DOHH2 (cell line): ENCODE measurements at regions not wholly inside any gene's neighbourhood (a gene's known extent, or its start where the extent isn't known, plus 50 kb on each side); places are given as distances from the start of the nearest gene placed in this dataset.

Experiments used
- CTCF ChIP-seq: fragments of 200-600 bp; sonication (generic); IDR thresholded peaks from one replicate; pipeline ENCODE4 v1.5.1; 2014; ENCODE audit warnings: antibody characterized with exemption, mild to moderate bottlenecking, low read depth, low read length; ENCODE audit not compliant: poor library complexity, severe bottlenecking
- EZH2phosphoT487 ChIP-seq: fragments of 200-600 bp; sonication (generic); IDR thresholded peaks from 2 replicates; pipeline ENCODE4 v1.6.1; 2017; ENCODE audit warnings: borderline replicate concordance, mild to moderate bottlenecking, antibody characterized with exemption, low read length, moderate library complexity, mixed read lengths

GRCh38 chr4:181991369-181992108, 251.7 kb upstream of the TENM3 start:
- TF ChIP-seq CTCF = no peak
- TF ChIP-seq EZH2phosphoT487 = no peak
